Endothelial cell of umbilical vein (primary cell): ENCODE measurements at regions not wholly inside any gene's neighbourhood (a gene's known extent, or its start where the extent isn't known, plus 50 kb on each side); places are given as distances from the start of the nearest gene placed in this dataset.

Experiments used
- BruUV-seq: library from RNA; stranded (reverse); fragments of 400-500 nt; replicated peaks from 2 replicates; lab custom pipeline; 2021; lab: Mats Ljungman, UMichigan
- CTCF ChIA-PET: fragments of 300-600, 350-600 bp; sonication (Branson Sonifier 250); formaldehyde crosslinking; loops from one replicate; lab custom pipeline; 2021; ENCODE audit warnings: antibody characterized with exemption, inconsistent platforms; lab: Charles Lee
- POLR2A ChIA-PET: fragments of 300-600, 350-600 bp; sonication (Branson Sonifier 250); formaldehyde crosslinking; loops from one replicate; lab custom pipeline; 2021; ENCODE audit warnings: antibody characterized with exemption, inconsistent platforms; lab: Charles Lee
- DNase-seq: peaks from one replicate; pipeline ENCODE4 v3.0.0-alpha.2; 2011; ENCODE audit warnings: low read depth, low spot score
- FAIRE-seq: peaks from 2 replicates; lab custom pipeline; 2011; peaks lifted over from hg19 to GRCh38; lab: Jason Lieb, UNC
- H2AFZ ChIP-seq: 2 replicates; pipeline ENCODE4 v1.6.0; 2012; ENCODE audit warnings: low read depth, low read length, control low read depth, inconsistent platforms
- H3K27ac ChIP-seq: 2 replicates; pipeline ENCODE4 v1.5.1; 2011; ENCODE audit warnings: low read depth, mild to moderate bottlenecking, control low read depth, low read length, moderate library complexity; ENCODE audit not compliant: insufficient read depth
- H3K27me3 ChIP-seq, 2 experiments: 2 replicates each; pipeline versions ENCODE4 v1.6.0 to v1.6.1; 2011; ENCODE audit warnings: low read length in 2 of 2, mixed read lengths in 1 of 2; ENCODE audit not compliant: control insufficient read depth in 2 of 2, insufficient read depth in 2 of 2
- H3K36me3 ChIP-seq, 2 experiments: 2 replicates in 1 of 2; 3 replicates in 1 of 2; pipeline ENCODE4 v1.5.1; 2011; ENCODE audit warnings: low read length in 2 of 2, mild to moderate bottlenecking in 1 of 2, moderate library complexity in 1 of 2; ENCODE audit not compliant: control insufficient read depth in 2 of 2, insufficient read depth in 2 of 2; ENCODE audit errors: extremely low read depth in 1 of 2
- H3K4me1 ChIP-seq: 3 replicates; pipeline ENCODE4 v1.5.1; 2011; ENCODE audit warnings: mild to moderate bottlenecking, low read length; ENCODE audit not compliant: control insufficient read depth, insufficient read depth; ENCODE audit errors: extremely low read depth
- H3K4me2 ChIP-seq: 2 replicates; pipeline ENCODE4 v1.6.1; 2011; ENCODE audit warnings: low read length, control low read depth, mixed read lengths; ENCODE audit not compliant: insufficient read depth
- H3K4me3 ChIP-seq, 3 experiments: fragments of 200-600 bp in 1 of 3; sonication (generic), shearing (Covaris generic) in 1 of 3; replicated peaks in 1 of 3; 2 replicates each; pipeline ENCODE4 v1.5.1; 2011 to 2016; ENCODE audit warnings: control low read depth in 3 of 3, low read length in 3 of 3, mild to moderate bottlenecking in 2 of 3, inconsistent platforms in 1 of 3, low read depth in 1 of 3, moderate library complexity in 1 of 3; ENCODE audit not compliant: insufficient read depth in 1 of 3
- H3K79me2 ChIP-seq: 2 replicates; pipeline ENCODE4 v1.6.0; 2012; ENCODE audit warnings: low read length, inconsistent platforms; ENCODE audit not compliant: control insufficient read depth, insufficient read depth
- H3K9ac ChIP-seq: replicated peaks from 2 replicates; pipeline ENCODE3; 2011; ENCODE audit warnings: low read length, control low read depth; ENCODE audit not compliant: insufficient read depth; ENCODE audit errors: extremely low read depth
- H3K9me1 ChIP-seq: replicated peaks from 3 replicates; pipeline ENCODE4 v1.6.0; 2011; ENCODE audit warnings: mild to moderate bottlenecking, low read length; ENCODE audit not compliant: control insufficient read depth, insufficient read depth; ENCODE audit errors: extremely low read depth
- H3K9me3 ChIP-seq: replicated peaks from 2 replicates; pipeline ENCODE4 v1.5.1; 2012; ENCODE audit warnings: low read length, inconsistent platforms; ENCODE audit not compliant: control insufficient read depth, insufficient read depth
- H4K20me1 ChIP-seq: replicated peaks from 2 replicates; pipeline ENCODE3; 2011; ENCODE audit warnings: mild to moderate bottlenecking, low read length; ENCODE audit not compliant: control insufficient read depth, insufficient read depth; ENCODE audit errors: extremely low read depth
- EZH2 ChIP-seq: IDR thresholded peaks from 2 replicates; pipeline ENCODE4 v1.6.1; 2012; ENCODE audit warnings: borderline replicate concordance, low read depth, mild to moderate bottlenecking, moderate library complexity, low read length, inconsistent platforms; ENCODE audit not compliant: severe bottlenecking
- FOS ChIP-seq: IDR thresholded peaks from 2 replicates; pipeline ENCODE4 v1.6.1; 2011; ENCODE audit warnings: mild to moderate bottlenecking, low read length, moderate library complexity, borderline replicate concordance; ENCODE audit not compliant: insufficient read depth
- GATA2 ChIP-seq: IDR thresholded peaks from 2 replicates; pipeline ENCODE4 v1.7.0; 2011; ENCODE audit warnings: low read depth, mild to moderate bottlenecking, moderate library complexity, mixed read lengths, low read length; ENCODE audit not compliant: insufficient read length, insufficient read depth
- JUN ChIP-seq: IDR thresholded peaks from 2 replicates; pipeline ENCODE4 v1.6.1; 2011; ENCODE audit warnings: borderline replicate concordance, low read depth; ENCODE audit not compliant: insufficient read length, insufficient read depth
- MYC ChIP-seq: IDR thresholded peaks from one replicate; pipeline ENCODE4 v1.6.1; 2011; ENCODE audit warnings: mild to moderate bottlenecking, low read depth, low read length
- POLR2AphosphoS5 ChIP-seq: IDR thresholded peaks from 2 replicates; pipeline ENCODE4 v1.6.1; 2012; ENCODE audit warnings: low read depth, mild to moderate bottlenecking, control low read depth, low read length, moderate library complexity; ENCODE audit not compliant: insufficient read depth
- dilution Hi-C: fragments of 300-500 bp; cut with MboI; formaldehyde crosslinking; loops from one replicate; pipeline ENCODE4 v1.15.0; 2019; ENCODE audit warnings: low sequenced_read_pairs; ENCODE audit not compliant: extremely low pct_ligation_motif_present
- intact Hi-C: fragments of 100-400 bp; cut with micrococcal nuclease; formaldehyde crosslinking; loops from one replicate; pipeline ENCODE4 v1.10.0; 2022
- TF ChIP-seq, protein P1 (sequence below), 2 donors: IDR thresholded peaks; 1 replicate in 1 of 2; 2 replicates in 1 of 2; pipeline ENCODE4 v1.5.1; 2011; ENCODE audit warnings: low read length in 2 of 2, mild to moderate bottlenecking in 2 of 2, moderate library complexity in 2 of 2, control low read depth in 1 of 2, inconsistent platforms in 1 of 2, low read depth in 1 of 2; ENCODE audit not compliant: insufficient read depth in 1 of 2; ENCODE audit errors: extremely low read depth in 1 of 2
- TF ChIP-seq, protein P2 (sequence below): IDR thresholded peaks from 2 replicates; pipeline ENCODE4 v1.6.1; 2011; ENCODE audit not compliant: insufficient read depth, insufficient read length

DNA sequence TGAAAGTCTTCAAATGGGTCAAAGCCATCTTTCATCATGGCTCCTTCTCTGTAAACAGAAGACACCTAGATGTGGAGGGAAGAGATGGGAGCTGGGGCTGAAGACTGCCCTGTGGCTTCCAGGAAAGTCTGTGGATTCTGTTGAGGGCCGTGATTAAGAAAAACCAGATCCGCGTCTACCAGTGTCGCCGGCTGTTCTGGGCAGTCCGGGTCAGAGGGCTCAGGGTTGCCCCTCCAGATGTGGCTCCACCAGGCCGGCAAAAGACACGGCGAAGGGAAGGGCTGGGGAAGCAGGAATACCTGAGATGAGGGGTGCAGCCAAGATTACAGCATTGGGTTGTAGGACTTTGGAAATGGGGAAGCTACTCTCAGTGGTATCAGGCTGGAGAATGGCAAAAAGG lies 162.6 kb downstream of the RHOU start:
- no peaks in the 10 kb centered on the region for H4K20me1 ChIP-seq
- CTCF ChIA-PET = no interaction called here
- intact Hi-C loops = no loop called here
- H3K9me3 ChIP-seq = no peaks in the 10 kb centered on the region
- peaks cover 3% of the 10 kb centered on the region for H3K4me1 ChIP-seq
- H3K9ac ChIP-seq = no peak overlapping the region
- dilution Hi-C loops = no loop called here
- H3K9me1 ChIP-seq = no peaks in the 10 kb centered on the region
- TF ChIP-seq MYC = no peak
- TF ChIP-seq, protein P1, sequence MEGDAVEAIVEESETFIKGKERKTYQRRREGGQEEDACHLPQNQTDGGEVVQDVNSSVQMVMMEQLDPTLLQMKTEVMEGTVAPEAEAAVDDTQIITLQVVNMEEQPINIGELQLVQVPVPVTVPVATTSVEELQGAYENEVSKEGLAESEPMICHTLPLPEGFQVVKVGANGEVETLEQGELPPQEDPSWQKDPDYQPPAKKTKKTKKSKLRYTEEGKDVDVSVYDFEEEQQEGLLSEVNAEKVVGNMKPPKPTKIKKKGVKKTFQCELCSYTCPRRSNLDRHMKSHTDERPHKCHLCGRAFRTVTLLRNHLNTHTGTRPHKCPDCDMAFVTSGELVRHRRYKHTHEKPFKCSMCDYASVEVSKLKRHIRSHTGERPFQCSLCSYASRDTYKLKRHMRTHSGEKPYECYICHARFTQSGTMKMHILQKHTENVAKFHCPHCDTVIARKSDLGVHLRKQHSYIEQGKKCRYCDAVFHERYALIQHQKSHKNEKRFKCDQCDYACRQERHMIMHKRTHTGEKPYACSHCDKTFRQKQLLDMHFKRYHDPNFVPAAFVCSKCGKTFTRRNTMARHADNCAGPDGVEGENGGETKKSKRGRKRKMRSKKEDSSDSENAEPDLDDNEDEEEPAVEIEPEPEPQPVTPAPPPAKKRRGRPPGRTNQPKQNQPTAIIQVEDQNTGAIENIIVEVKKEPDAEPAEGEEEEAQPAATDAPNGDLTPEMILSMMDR (IDR thresholded peaks at IDR 0.05; ENCODE audit: extremely low read depth in 1 of 2, insufficient read depth in 1 of 2, low read depth in 1 of 2, low read length in 2 of 2) = no peak
- TF ChIP-seq GATA2 = no peak
- TF ChIP-seq JUN = no peak
- TF ChIP-seq, protein P2, sequence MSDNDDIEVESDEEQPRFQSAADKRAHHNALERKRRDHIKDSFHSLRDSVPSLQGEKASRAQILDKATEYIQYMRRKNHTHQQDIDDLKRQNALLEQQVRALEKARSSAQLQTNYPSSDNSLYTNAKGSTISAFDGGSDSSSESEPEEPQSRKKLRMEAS = no peak
- no peak for TF ChIP-seq POLR2AphosphoS5
- no peak for TF ChIP-seq FOS
- TF ChIP-seq EZH2 = no peak
- no peaks in the 10 kb centered on the region for H3K36me3 ChIP-seq
- BruUV-seq = no TSS peak
- POLR2A ChIA-PET = no interaction called here
- no peak overlapping the region for H2AFZ ChIP-seq
- no peaks in the 10 kb centered on the region for H3K79me2 ChIP-seq
- peaks cover 0 to 2% of the 10 kb centered on the region in 2 experiments for H3K27me3 ChIP-seq
- no peak overlapping the region for H3K4me3 ChIP-seq
- no peak overlapping the region for H3K27ac ChIP-seq
- H3K4me2 ChIP-seq = no peak overlapping the region
- no peak for FAIRE-seq
- DNase-seq = no peak
